CD4-positive, alpha-beta T cell treated with Interleukin-6 at 100 ng/mL for 8 hours (primary cell): ENCODE measurements at regions not wholly inside any gene's neighbourhood (a gene's known extent, or its start where the extent isn't known, plus 50 kb on each side); places are given as distances from the start of the nearest gene placed in this dataset.
"Not testable (repeated sequence)": the region's sequence is repeated elsewhere in the genome, so short reads cannot be mapped to it uniquely, and the experiment has no call there.

Experiments used
- DNase-seq: peaks from one replicate; pipeline ENCODE4 v3.0.0-alpha.2; 2020; ENCODE audit warnings: mixed read lengths, low spot score

GRCh38 chr12:90695415-90695814 lies 259.6 kb downstream of the CCER1 start:
- no peak for DNase-seq

GRCh38 chr12:90690120-90690519 lies 264.9 kb downstream of the CCER1 start:
- DNase-seq = no peak

GRCh38 chr12:90687682-90688081 lies 267.3 kb downstream of the CCER1 start:
- not testable (repeated sequence) for DNase-seq

- DNase-seq = no peak
These were observed 271.1 kb downstream of the CCER1 start for GRCh38 chr12:90683871-90684270.

GRCh38 chr12:90682398-90682797 lies 272.6 kb downstream of the CCER1 start:
- no peak for DNase-seq

- DNase-seq = no peak
These were observed 275.3 kb downstream of the CCER1 start for GRCh38 chr12:90679674-90680073.

- DNase-seq = no peak
These were observed 277.4 kb downstream of the CCER1 start for GRCh38 chr12:90677552-90677951.

- DNase-seq = no peak
These were observed 277.9 kb downstream of the CCER1 start for GRCh38 chr12:90677055-90677454.

GRCh38 chr12:90675106-90675505 lies 279.9 kb downstream of the CCER1 start:
- DNase-seq = no peak

- DNase-seq = no peak
These were observed 282.9 kb downstream of the CCER1 start for GRCh38 chr12:90672081-90672480.

- DNase-seq = not testable (repeated sequence)
These were observed 291.0 kb downstream of the CCER1 start for GRCh38 chr12:90663949-90664348.

- DNase-seq = no peak
These were observed 295.9 kb downstream of the CCER1 start for GRCh38 chr12:90659060-90659459.

- no peak for DNase-seq
These were observed 301.9 kb downstream of the CCER1 start for GRCh38 chr12:90653040-90653439.

- no peak for DNase-seq
These were observed 302.7 kb downstream of the CCER1 start for GRCh38 chr12:90652280-90652679.

GRCh38 chr12:90645181-90645580 lies 309.8 kb downstream of the CCER1 start:
- no peak for DNase-seq

GRCh38 chr12:90631591-90632212 lies 323.3 kb downstream of the CCER1 start:
- DNase-seq = no peak

GRCh38 chr12:90630006-90630405 lies 325.0 kb downstream of the CCER1 start:
- DNase-seq = no peak

GRCh38 chr12:90628213-90628612 lies 326.8 kb downstream of the CCER1 start:
- no peak for DNase-seq

GRCh38 chr12:90627180-90627896 lies 327.6 kb downstream of the CCER1 start:
- no peak for DNase-seq

- DNase-seq = no peak
These were observed 332.5 kb downstream of the CCER1 start for GRCh38 chr12:90622431-90622830.

GRCh38 chr12:90621927-90622326 lies 333.0 kb downstream of the CCER1 start:
- no peak for DNase-seq

GRCh38 chr12:90619943-90620342 lies 335.0 kb downstream of the CCER1 start:
- DNase-seq = no peak

- DNase-seq = no peak
These were observed 336.4 kb downstream of the CCER1 start for GRCh38 chr12:90618586-90618985.

- DNase-seq = no peak
These were observed 343.1 kb downstream of the CCER1 start for GRCh38 chr12:90611891-90612290.
